RCC 7860 (cell line): ENCODE measurements at regions not wholly inside any gene's neighbourhood (a gene's known extent, or its start where the extent isn't known, plus 50 kb on each side); places are given as distances from the start of the nearest gene placed in this dataset.

Experiments
- DNase-seq: peaks from one replicate; pipeline ENCODE4 v3.0.0-alpha.2; 2015; ENCODE audit warnings: low spot score
- FAIRE-seq: peaks from 2 replicates; lab custom pipeline; 2012; peaks lifted over from hg19 to GRCh38; lab: Jason Lieb, UNC

GRCh38 chrX:124981420-124981819 is 338.3 kb upstream of the TEX13C start:
- DNase-seq (no peak), FAIRE-seq (no peak)

GRCh38 chrX:124984140-124984813 is 335.4 kb upstream of the TEX13C start:
- DNase-seq (peak; percentile 3), FAIRE-seq (peak; percentile 70)

GRCh38 chrX:124986284-124986683 is 333.4 kb upstream of the TEX13C start:
- no peak for FAIRE-seq

GRCh38 chrX:124993735-124994134 is 325.9 kb upstream of the TEX13C start:
- DNase-seq = no peak

More at GRCh38 chrX:124986284-124986683, 333.4 kb upstream of the TEX13C start:
- no peak for DNase-seq

GRCh38 chrX:124994404-124994803 is 325.3 kb upstream of the TEX13C start:
- no peak for DNase-seq
- FAIRE-seq = no peak

More at GRCh38 chrX:124993735-124994134, 325.9 kb upstream of the TEX13C start:
- no peak for FAIRE-seq

- FAIRE-seq (no peak), DNase-seq (no peak)
Measured at GRCh38 chrX:125003746-125004446, 315.8 kb upstream of the TEX13C start.

- FAIRE-seq = no peak
- no peak for DNase-seq
Measured at GRCh38 chrX:125004799-125005198, 314.9 kb upstream of the TEX13C start.

- DNase-seq (no peak), FAIRE-seq (no peak)
Measured at GRCh38 chrX:125005863-125006262, 313.8 kb upstream of the TEX13C start.

GRCh38 chrX:125006704-125007103 is 313.0 kb upstream of the TEX13C start:
- FAIRE-seq = no peak
- no peak for DNase-seq

GRCh38 chrX:125012585-125012984 is 307.1 kb upstream of the TEX13C start:
- no peak for FAIRE-seq
- DNase-seq = no peak

- no peak for DNase-seq
- FAIRE-seq = no peak
Measured at GRCh38 chrX:125029131-125029530, 290.5 kb upstream of the TEX13C start.
